GM18511 (cell line): ENCODE measurements at regions not wholly inside any gene's neighbourhood (a gene's known extent, or its start where the extent isn't known, plus 50 kb on each side); places are given as distances from the start of the nearest gene placed in this dataset.

Experiments
- ATAC-seq: cut with Tn5 transposase; IDR thresholded peaks from one replicate; pipeline ENCODE4 v1.9.1; 2021; ENCODE audit warnings: mild to moderate bottlenecking, moderate library complexity; ENCODE audit not compliant: unreplicated experiment

- no peak for ATAC-seq
These were observed 117.4 kb downstream of the SUCNR1 start for GRCh38 chr3:151990696-151991376.

GRCh38 chr3:151992326-151993041, 119.0 kb downstream of the SUCNR1 start:
- ATAC-seq = no peak

- no peak for ATAC-seq
These were observed 121.6 kb downstream of the SUCNR1 start for GRCh38 chr3:151995091-151995490.

- ATAC-seq = no peak
These were observed 125.3 kb downstream of the SUCNR1 start for GRCh38 chr3:151998744-151999143.

- no peak for ATAC-seq
These were observed 126.5 kb downstream of the SUCNR1 start for GRCh38 chr3:151999936-152000335.

- ATAC-seq = no peak
These were observed 138.6 kb downstream of the SUCNR1 start for GRCh38 chr3:152011812-152012735.

- ATAC-seq = no peak
These were observed 146.1 kb downstream of the SUCNR1 start for GRCh38 chr3:152019508-152019907.

- ATAC-seq = no peak
These were observed 148.6 kb downstream of the SUCNR1 start for GRCh38 chr3:152021951-152022461.

GRCh38 chr3:152026033-152026556, 152.7 kb downstream of the SUCNR1 start:
- no peak for ATAC-seq

- no peak for ATAC-seq
These were observed 156.9 kb downstream of the SUCNR1 start for GRCh38 chr3:152030320-152030719.

GRCh38 chr3:152031321-152031720, 157.9 kb downstream of the SUCNR1 start:
- no peak for ATAC-seq

GRCh38 chr3:152037297-152037696, 163.9 kb downstream of the SUCNR1 start:
- no peak for ATAC-seq

- ATAC-seq = no peak
These were observed 164.5 kb downstream of the SUCNR1 start for GRCh38 chr3:152037953-152038352.

GRCh38 chr3:152038490-152038889, 165.0 kb downstream of the SUCNR1 start:
- ATAC-seq = no peak

GRCh38 chr3:152039887-152040286, 166.4 kb downstream of the SUCNR1 start:
- ATAC-seq = peak; percentile 99

- ATAC-seq = no peak
These were observed 166.9 kb downstream of the SUCNR1 start for GRCh38 chr3:152040319-152040718.

- no peak for ATAC-seq
These were observed 170.2 kb downstream of the SUCNR1 start for GRCh38 chr3:152043620-152044019.

- no peak for ATAC-seq
These were observed 172.8 kb downstream of the SUCNR1 start for GRCh38 chr3:152046280-152046679.

- ATAC-seq = no peak
These were observed 174.0 kb downstream of the SUCNR1 start for GRCh38 chr3:152047465-152047864.

GRCh38 chr3:152048831-152049230, 175.4 kb downstream of the SUCNR1 start:
- ATAC-seq = no peak

GRCh38 chr3:152050903-152051302, 177.5 kb downstream of the SUCNR1 start:
- no peak for ATAC-seq
